Activated CD8-positive, alpha-beta T cell treated with anti-CD3 and anti-CD28 coated beads for 36 hours (primary cell): ENCODE measurements at regions not wholly inside any gene's neighbourhood (a gene's known extent, or its start where the extent isn't known, plus 50 kb on each side); places are given as distances from the start of the nearest gene placed in this dataset.

ENCODE experiments used
- ATAC-seq: fragments of 200-7000 bp; cut with Tn5 transposase; one replicate; pipeline ENCODE4 v1.10.0; 2021; ENCODE audit warnings: mild to moderate bottlenecking, moderate library complexity
- CTCF ChIA-PET: fragments of 350-600 bp; sonication (Branson Sonifier 250); formaldehyde crosslinking; loops from one replicate; lab custom pipeline; 2021; ENCODE audit warnings: antibody characterized with exemption; lab: Charles Lee
- POLR2A ChIA-PET: fragments of 350-600 bp; sonication (Branson Sonifier 250); formaldehyde crosslinking; loops from one replicate; lab custom pipeline; 2021; ENCODE audit warnings: antibody characterized with exemption; lab: Charles Lee
- DNase-seq: peaks from one replicate; pipeline ENCODE4 v3.0.0-alpha.2; 2020
- H3K27ac Mint-ChIP-seq: one replicate; pipeline ENCODE4 v1.8.0; 2021; ENCODE audit warnings: mild to moderate bottlenecking, mixed read lengths
- H3K27me3 Mint-ChIP-seq: one replicate; pipeline ENCODE4 v1.8.0; 2021; ENCODE audit warnings: mixed read lengths
- H3K36me3 Mint-ChIP-seq: one replicate; pipeline ENCODE4 v1.8.0; 2021; ENCODE audit warnings: low read depth, mixed read lengths
- H3K4me1 Mint-ChIP-seq: one replicate; pipeline ENCODE4 v1.8.0; 2021; ENCODE audit warnings: low read depth, mixed read lengths
- H3K4me3 Mint-ChIP-seq: one replicate; pipeline ENCODE4 v1.8.0; 2021; ENCODE audit warnings: mild to moderate bottlenecking, moderate library complexity, mixed read lengths
- H3K9me3 Mint-ChIP-seq: one replicate; pipeline ENCODE4 v1.8.0; 2021; ENCODE audit warnings: mixed read lengths
- CTCF ChIP-seq: fragments of 200-600 bp; IDR thresholded peaks from one replicate; pipeline ENCODE4 v1.8.0; 2022; ENCODE audit warnings: antibody characterized with exemption, mild to moderate bottlenecking
- intact Hi-C: fragments of 100-400 bp; cut with micrococcal nuclease; formaldehyde crosslinking; loops from one replicate; pipeline ENCODE4 v1.10.0; 2022

- intact Hi-C loops: no loop called here
- no peaks in the 10 kb centered on the region for H3K36me3 Mint-ChIP-seq
- ChIA-PET POLR2A (no interaction called here), CTCF (no interaction called here)
- TF ChIP-seq CTCF: no peak
- no peaks in the 10 kb centered on the region for H3K9me3 Mint-ChIP-seq
- H3K27me3 Mint-ChIP-seq: no peaks in the 10 kb centered on the region
- H3K27ac Mint-ChIP-seq: peak overlapping the region; percentile 20
- H3K4me3 Mint-ChIP-seq: no peak overlapping the region
- no peak for DNase-seq
- no peak for ATAC-seq
- peaks cover 25% of the 10 kb centered on the region for H3K4me1 Mint-ChIP-seq
These were observed 75.4 kb upstream of the ZMIZ1 start for GRCh38 chr10:78993261-78993945.

GRCh38 chr10:78995987-78996791 is 72.6 kb upstream of the ZMIZ1 start:
- H3K27ac Mint-ChIP-seq: no peak overlapping the region
- ChIA-PET CTCF (no interaction called here), POLR2A (no interaction called here)
- no peak for ATAC-seq
- no peak overlapping the region for H3K4me3 Mint-ChIP-seq
- TF ChIP-seq CTCF: no peak
- DNase-seq: no peak
- no peaks in the 10 kb centered on the region for H3K27me3 Mint-ChIP-seq
- H3K9me3 Mint-ChIP-seq: no peaks in the 10 kb centered on the region
- intact Hi-C loops: no loop called here
- peaks cover 18% of the 10 kb centered on the region for H3K4me1 Mint-ChIP-seq
- H3K36me3 Mint-ChIP-seq: no peaks in the 10 kb centered on the region

- no peak for TF ChIP-seq CTCF
- peaks cover 18% of the 10 kb centered on the region for H3K4me1 Mint-ChIP-seq
- no peak for ATAC-seq
- H3K27me3 Mint-ChIP-seq: no peaks in the 10 kb centered on the region
- no peak overlapping the region for H3K4me3 Mint-ChIP-seq
- intact Hi-C loops: no loop called here
- no peak for DNase-seq
- H3K9me3 Mint-ChIP-seq: no peaks in the 10 kb centered on the region
- ChIA-PET POLR2A (no interaction called here), CTCF (interaction anchor here (1.6 kb wide), 1 partner anchor 198 kb away, joined by 3 read pairs; no protein-coding TSS in a partner anchor)
- H3K27ac Mint-ChIP-seq: no peak overlapping the region
- H3K36me3 Mint-ChIP-seq: no peaks in the 10 kb centered on the region
These were observed 72.0 kb upstream of the ZMIZ1 start for GRCh38 chr10:78996792-78997129.

- Mint-ChIP-seq H3K4me3 (no peak overlapping the region), H3K36me3 (no peaks in the 10 kb centered on the region), H3K4me1 (peaks cover 8% of the 10 kb centered on the region), H3K27me3 (no peaks in the 10 kb centered on the region), H3K9me3 (no peaks in the 10 kb centered on the region), H3K27ac (no peak overlapping the region)
- TF ChIP-seq CTCF: no peak
- intact Hi-C loops: no loop called here
- DNase-seq (no peak), ATAC-seq (no peak)
- CTCF ChIA-PET: interaction anchor here (1.6 kb wide), 1 partner anchor 197 kb away, joined by 3 read pairs; no protein-coding TSS in a partner anchor
- POLR2A ChIA-PET: no interaction called here
These were observed 70.8 kb upstream of the ZMIZ1 start for GRCh38 chr10:78997635-78998618.
